GM12878 (cell line): ENCODE measurements at regions not wholly inside any gene's neighbourhood (a gene's known extent, or its start where the extent isn't known, plus 50 kb on each side); places are given as distances from the start of the nearest gene placed in this dataset.

Experiments
- CUX1 ChIP-seq: IDR thresholded peaks from 2 replicates; pipeline ENCODE4 v1.6.1; 2012; ENCODE audit warnings: improper control_type of control experiment, low read depth, low read length; ENCODE audit not compliant: insufficient replicate concordance
- EZH2 ChIP-seq: IDR thresholded peaks from 2 replicates; pipeline ENCODE4 v1.6.1; 2012; ENCODE audit warnings: low read depth, mild to moderate bottlenecking, control low read depth, inconsistent platforms, low read length, borderline replicate concordance; ENCODE audit not compliant: control insufficient read depth
- HDGF ChIP-seq: fragments of 450-650 bp; IDR thresholded peaks from 2 replicates; pipeline ENCODE4 v1.6.1; 2016; ENCODE audit warnings: antibody characterized with exemption
- MYC ChIP-seq: IDR thresholded peaks from 2 replicates; pipeline ENCODE4 v1.6.1; 2011; ENCODE audit warnings: mild to moderate bottlenecking, low read length, moderate library complexity, inconsistent platforms; ENCODE audit not compliant: insufficient read depth, insufficient replicate concordance, insufficient read length, severe bottlenecking
- NFYB ChIP-seq: IDR thresholded peaks from 2 replicates; pipeline ENCODE4 v1.6.1; 2011; ENCODE audit warnings: low read depth, mild to moderate bottlenecking, low read length, improper control_type of control experiment, moderate library complexity; ENCODE audit not compliant: insufficient read depth
- POLR2A ChIP-seq: IDR thresholded peaks from 2 replicates; pipeline ENCODE4 v1.6.1; 2011; ENCODE audit warnings: low read depth, mild to moderate bottlenecking, low read length
- YY1 ChIP-seq: IDR thresholded peaks from 2 replicates; pipeline ENCODE4 v1.6.1; 2011; ENCODE audit warnings: low read depth, mild to moderate bottlenecking, low read length
- TF ChIP-seq, protein P1 (sequence below), 3 experiments: IDR thresholded peaks in 2 of 3; conservative IDR thresholded peaks in 1 of 3; 2 replicates each; pipeline ENCODE4 v1.5.1; 2011; ENCODE audit warnings: low read depth in 3 of 3, low read length in 3 of 3, mild to moderate bottlenecking in 3 of 3, control low read depth in 2 of 3, moderate library complexity in 2 of 3, inconsistent platforms in 1 of 3, mixed read lengths in 1 of 3; ENCODE audit not compliant: control insufficient read depth in 2 of 3, insufficient read depth in 1 of 3; ENCODE audit errors: extremely low read depth in 1 of 3
- TF ChIP-seq, protein P2 (sequence below): IDR thresholded peaks from 2 replicates; pipeline ENCODE4 v1.6.1; 2012; ENCODE audit warnings: low read depth, low read length, improper control_type of control experiment
- TF ChIP-seq, protein P3 (sequence below): IDR thresholded peaks from 2 replicates; pipeline ENCODE4 v1.6.1; 2011; ENCODE audit warnings: borderline replicate concordance, low read depth, mild to moderate bottlenecking, moderate library complexity, mixed read lengths, low read length; ENCODE audit not compliant: insufficient read depth; ENCODE audit errors: extremely low read length

GRCh38 chr20:40848526-40848925 lies 159.5 kb upstream of the MAFB start:
- no peak for TF ChIP-seq EZH2
- TF ChIP-seq, protein P1, sequence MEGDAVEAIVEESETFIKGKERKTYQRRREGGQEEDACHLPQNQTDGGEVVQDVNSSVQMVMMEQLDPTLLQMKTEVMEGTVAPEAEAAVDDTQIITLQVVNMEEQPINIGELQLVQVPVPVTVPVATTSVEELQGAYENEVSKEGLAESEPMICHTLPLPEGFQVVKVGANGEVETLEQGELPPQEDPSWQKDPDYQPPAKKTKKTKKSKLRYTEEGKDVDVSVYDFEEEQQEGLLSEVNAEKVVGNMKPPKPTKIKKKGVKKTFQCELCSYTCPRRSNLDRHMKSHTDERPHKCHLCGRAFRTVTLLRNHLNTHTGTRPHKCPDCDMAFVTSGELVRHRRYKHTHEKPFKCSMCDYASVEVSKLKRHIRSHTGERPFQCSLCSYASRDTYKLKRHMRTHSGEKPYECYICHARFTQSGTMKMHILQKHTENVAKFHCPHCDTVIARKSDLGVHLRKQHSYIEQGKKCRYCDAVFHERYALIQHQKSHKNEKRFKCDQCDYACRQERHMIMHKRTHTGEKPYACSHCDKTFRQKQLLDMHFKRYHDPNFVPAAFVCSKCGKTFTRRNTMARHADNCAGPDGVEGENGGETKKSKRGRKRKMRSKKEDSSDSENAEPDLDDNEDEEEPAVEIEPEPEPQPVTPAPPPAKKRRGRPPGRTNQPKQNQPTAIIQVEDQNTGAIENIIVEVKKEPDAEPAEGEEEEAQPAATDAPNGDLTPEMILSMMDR (IDR thresholded peaks at IDR 0.05 in 2 of 3, conservative IDR thresholded peaks at IDR 0.05 in 1 of 3; ENCODE audit: control insufficient read depth in 2 of 3, extremely low read depth in 1 of 3, insufficient read depth in 1 of 3, low read depth in 3 of 3, low read length in 3 of 3): no peak
- TF ChIP-seq HDGF: no peak
- TF ChIP-seq MYC: no peak
- TF ChIP-seq POLR2A: no peak
- TF ChIP-seq YY1: no peak
- TF ChIP-seq, protein P2, sequence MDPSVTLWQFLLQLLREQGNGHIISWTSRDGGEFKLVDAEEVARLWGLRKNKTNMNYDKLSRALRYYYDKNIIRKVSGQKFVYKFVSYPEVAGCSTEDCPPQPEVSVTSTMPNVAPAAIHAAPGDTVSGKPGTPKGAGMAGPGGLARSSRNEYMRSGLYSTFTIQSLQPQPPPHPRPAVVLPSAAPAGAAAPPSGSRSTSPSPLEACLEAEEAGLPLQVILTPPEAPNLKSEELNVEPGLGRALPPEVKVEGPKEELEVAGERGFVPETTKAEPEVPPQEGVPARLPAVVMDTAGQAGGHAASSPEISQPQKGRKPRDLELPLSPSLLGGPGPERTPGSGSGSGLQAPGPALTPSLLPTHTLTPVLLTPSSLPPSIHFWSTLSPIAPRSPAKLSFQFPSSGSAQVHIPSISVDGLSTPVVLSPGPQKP: no peak
- TF ChIP-seq NFYB: no peak
- TF ChIP-seq CUX1: no peak
- TF ChIP-seq, protein P3, sequence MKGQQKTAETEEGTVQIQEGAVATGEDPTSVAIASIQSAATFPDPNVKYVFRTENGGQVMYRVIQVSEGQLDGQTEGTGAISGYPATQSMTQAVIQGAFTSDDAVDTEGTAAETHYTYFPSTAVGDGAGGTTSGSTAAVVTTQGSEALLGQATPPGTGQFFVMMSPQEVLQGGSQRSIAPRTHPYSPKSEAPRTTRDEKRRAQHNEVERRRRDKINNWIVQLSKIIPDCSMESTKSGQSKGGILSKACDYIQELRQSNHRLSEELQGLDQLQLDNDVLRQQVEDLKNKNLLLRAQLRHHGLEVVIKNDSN: no peak
